Activated B cell treated with CpG ODN at 0.5 μM for 24 hours (primary cell): ENCODE measurements at regions not wholly inside any gene's neighbourhood (a gene's known extent, or its start where the extent isn't known, plus 50 kb on each side); places are given as distances from the start of the nearest gene placed in this dataset.

ENCODE experiments used
- ATAC-seq: fragments of 200-7000 bp; cut with Tn5 transposase; one replicate; pipeline ENCODE4 v1.10.0; 2021; ENCODE audit warnings: low read depth, mild to moderate bottlenecking, moderate library complexity
- CTCF ChIA-PET: fragments of 350-600 bp; sonication (Branson Sonifier 250); formaldehyde crosslinking; loops from one replicate; lab custom pipeline; 2021; ENCODE audit warnings: antibody characterized with exemption; lab: Charles Lee
- POLR2A ChIA-PET: fragments of 350-600 bp; sonication (Branson Sonifier 250); formaldehyde crosslinking; loops from one replicate; lab custom pipeline; 2021; ENCODE audit warnings: antibody characterized with exemption; lab: Charles Lee
- DNase-seq: peaks from one replicate; pipeline ENCODE4 v3.0.0; 2022
- H3K27ac Mint-ChIP-seq: one replicate; pipeline ENCODE4 v1.8.0; 2020; ENCODE audit warnings: mixed read lengths
- H3K27me3 Mint-ChIP-seq: one replicate; pipeline ENCODE4 v1.8.0; 2021; ENCODE audit warnings: mixed read lengths
- H3K36me3 Mint-ChIP-seq: one replicate; pipeline ENCODE4 v1.8.0; 2021; ENCODE audit warnings: low read depth, mixed read lengths
- H3K4me1 Mint-ChIP-seq: one replicate; pipeline ENCODE4 v1.8.0; 2021; ENCODE audit warnings: mixed read lengths
- H3K4me3 Mint-ChIP-seq: one replicate; pipeline ENCODE4 v1.8.0; 2020; ENCODE audit warnings: mild to moderate bottlenecking, mixed read lengths
- H3K9me3 Mint-ChIP-seq: one replicate; pipeline ENCODE4 v1.8.0; 2020; ENCODE audit warnings: mixed read lengths
- CTCF ChIP-seq: fragments of 200-600 bp; IDR thresholded peaks from one replicate; pipeline ENCODE4 v1.8.0; 2022; ENCODE audit warnings: antibody characterized with exemption, mild to moderate bottlenecking
- intact Hi-C: fragments of 100-400 bp; cut with micrococcal nuclease; formaldehyde crosslinking; loops from one replicate; pipeline ENCODE4 v1.15.1; 2024

- ChIA-PET CTCF (no interaction called here), POLR2A (no interaction called here)
- H3K9me3 Mint-ChIP-seq = peaks cover 3% of the 10 kb centered on the region
- H3K4me1 Mint-ChIP-seq = no peaks in the 10 kb centered on the region
- H3K27me3 Mint-ChIP-seq = no peaks in the 10 kb centered on the region
- TF ChIP-seq CTCF = no peak
- H3K36me3 Mint-ChIP-seq = no peaks in the 10 kb centered on the region
- DNase-seq (no peak), ATAC-seq (no peak)
- no peak overlapping the region for H3K4me3 Mint-ChIP-seq
- H3K27ac Mint-ChIP-seq = no peak overlapping the region
- intact Hi-C loops = no loop called here
Measured at GRCh38 chr13:87607266-87607665, 63.9 kb upstream of the SLITRK5 start.

- intact Hi-C loops = no loop called here
- H3K27ac Mint-ChIP-seq = no peak overlapping the region
- no peaks in the 10 kb centered on the region for H3K36me3 Mint-ChIP-seq
- ATAC-seq (no peak), DNase-seq (no peak)
- H3K4me3 Mint-ChIP-seq = no peak overlapping the region
- H3K4me1 Mint-ChIP-seq = no peaks in the 10 kb centered on the region
- peaks cover 4% of the 10 kb centered on the region for H3K9me3 Mint-ChIP-seq
- ChIA-PET CTCF (no interaction called here), POLR2A (no interaction called here)
- TF ChIP-seq CTCF = no peak
- no peaks in the 10 kb centered on the region for H3K27me3 Mint-ChIP-seq
Measured at GRCh38 chr13:87614276-87614675, 56.9 kb upstream of the SLITRK5 start.
